ENCODE measurements at regions not wholly inside any gene's neighbourhood (a gene's known extent, or its start where the extent isn't known, plus 50 kb on each side); places are given as distances from the start of the nearest gene placed in this dataset.
"Not testable (repeated sequence)": the region's sequence is repeated elsewhere in the genome, so short reads cannot be mapped to it uniquely, and the experiment has no call there.

- no peak for DNase-seq
Observed at GRCh38 chrX:113001836-113002235, 161.2 kb upstream of the AMOT start.

GRCh38 chrX:112997991-112998390, 157.4 kb upstream of the AMOT start:
- no peak for DNase-seq

DNA sequence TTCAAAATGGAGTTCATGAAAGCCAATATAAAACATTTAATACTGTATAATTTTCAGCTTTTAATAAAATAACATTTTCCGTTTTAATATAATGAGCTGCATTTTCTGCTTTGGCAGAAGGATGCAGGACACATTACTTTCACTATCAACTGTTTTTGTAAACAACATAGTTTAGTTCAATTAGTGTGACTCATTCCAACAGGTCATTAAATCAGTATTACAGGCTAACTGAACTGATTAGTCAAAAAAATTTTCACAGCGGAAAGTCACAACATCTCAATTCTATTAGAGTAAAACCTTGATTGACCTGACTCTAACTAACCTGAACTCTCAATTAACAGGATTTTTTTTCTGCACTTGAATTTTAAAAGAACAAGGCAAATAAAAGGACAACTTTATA, 151.2 kb upstream of the AMOT start:
- no peak for DNase-seq

GRCh38 chrX:112979879-112980278, 139.2 kb upstream of the AMOT start:
- DNase-seq, result no peak

DNA sequence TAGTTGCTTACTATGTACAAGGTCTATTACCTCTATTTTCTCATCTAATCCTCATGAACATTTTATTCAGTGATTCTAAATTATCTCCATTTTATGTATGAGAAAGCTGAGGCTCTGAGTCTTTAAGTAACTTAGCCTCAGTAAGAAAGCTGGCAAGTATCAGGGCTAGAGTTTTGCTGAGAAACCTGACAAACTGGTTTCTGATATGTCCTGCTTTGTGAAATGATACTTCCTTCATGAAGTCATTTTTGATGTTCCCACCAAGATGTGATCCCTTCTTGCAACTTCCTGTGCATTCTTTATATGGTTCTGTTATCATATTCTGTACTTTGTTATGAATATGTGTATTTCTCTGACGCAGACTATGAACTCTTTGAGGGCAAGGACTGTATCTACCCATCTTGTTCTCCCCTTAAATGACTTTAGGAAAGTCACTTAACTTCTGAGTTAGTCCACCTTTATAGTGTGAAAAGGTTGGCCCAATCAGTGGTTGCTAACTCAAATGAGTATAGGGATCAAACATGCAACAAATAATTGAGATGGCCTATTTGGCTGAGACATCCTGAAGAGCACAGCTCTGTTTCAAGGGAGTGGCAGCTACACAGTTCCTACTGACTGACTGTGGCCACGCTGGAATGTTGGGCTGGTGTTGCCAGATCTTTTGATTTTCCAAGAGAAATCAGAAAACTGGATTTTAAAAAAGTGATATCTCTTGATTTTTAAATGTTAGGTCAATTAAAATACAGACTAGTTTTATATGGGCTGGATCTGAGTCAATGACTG, 127.9 kb upstream of the AMOT start:
- no peak for DNase-seq

DNA sequence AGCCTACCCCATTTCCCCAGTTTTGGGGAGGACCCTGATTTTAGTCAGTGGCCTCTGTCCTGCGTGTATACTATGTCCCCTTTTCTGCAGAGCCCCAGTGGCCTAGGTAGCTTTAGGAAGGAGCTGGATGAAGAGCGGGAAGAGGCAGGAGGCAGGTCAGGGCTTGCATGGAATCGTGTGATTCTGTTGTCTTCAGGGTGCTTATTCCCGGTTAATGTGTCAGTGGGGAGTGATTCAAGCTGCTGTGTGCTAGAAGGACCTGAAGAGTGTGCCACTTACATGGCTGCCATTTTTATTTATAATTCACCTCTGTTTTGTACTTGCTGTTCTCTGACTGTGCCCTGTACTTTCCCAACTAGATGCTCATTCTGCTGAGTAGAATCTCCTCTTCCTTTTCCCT, 127.3 kb upstream of the AMOT start:
- DNase-seq, result no peak

GRCh38 chrX:112967341-112967740, 126.7 kb upstream of the AMOT start:
- no peak for DNase-seq

- DNase-seq, result no peak
Observed at GRCh38 chrX:112961981-112962380, 121.3 kb upstream of the AMOT start.

DNA sequence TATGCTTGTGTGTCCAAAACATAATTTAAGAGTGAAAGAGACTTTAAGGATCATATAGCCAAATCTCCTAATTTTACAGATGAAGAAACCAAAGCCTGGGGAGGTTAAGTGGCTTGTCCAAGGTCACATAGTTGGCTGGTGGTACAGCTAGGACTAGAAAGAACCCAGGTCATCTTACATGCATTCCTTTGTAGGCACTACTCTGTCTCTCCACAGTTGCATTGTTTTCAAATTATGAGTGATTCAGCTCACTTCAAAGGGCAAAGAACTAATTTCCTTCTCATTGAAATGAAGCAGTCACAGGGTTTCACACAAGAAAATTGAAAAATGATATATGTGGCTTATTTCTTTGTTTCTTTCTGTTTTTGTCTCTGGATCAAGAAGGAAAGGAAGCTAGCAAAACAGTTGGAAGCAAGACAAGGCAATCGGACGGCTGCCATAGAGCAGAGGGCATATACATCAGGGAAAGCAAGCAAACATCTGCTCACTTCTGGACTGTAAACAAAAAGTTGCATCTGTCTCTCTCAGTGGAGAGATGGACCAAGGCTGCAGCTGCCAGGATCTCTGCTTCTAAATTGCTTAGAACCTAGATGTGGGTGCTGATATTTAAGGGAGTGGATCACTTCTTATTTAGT, 107.5 kb upstream of the AMOT start:
- DNase-seq, result no peak

DNA sequence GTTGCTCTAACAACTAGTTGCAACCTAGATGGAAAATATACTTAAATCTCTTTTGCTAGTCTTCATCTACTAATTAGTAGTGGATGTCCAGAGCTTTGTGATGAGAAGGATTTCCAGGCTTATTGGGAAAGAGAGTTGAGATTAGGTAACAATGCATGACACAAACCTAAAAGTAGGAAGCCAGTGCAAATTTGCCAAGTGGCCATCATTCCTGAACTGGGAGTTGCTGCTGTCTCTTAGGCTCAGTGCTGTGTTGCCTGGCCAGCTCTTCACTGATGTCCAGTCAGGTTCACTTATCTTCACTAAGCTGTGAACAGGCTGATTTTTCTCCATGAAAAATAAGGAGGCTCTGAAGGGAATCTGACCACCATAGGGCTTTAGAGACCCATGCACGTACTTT, 105.6 kb upstream of the AMOT start:
- DNase-seq, result no peak

DNA sequence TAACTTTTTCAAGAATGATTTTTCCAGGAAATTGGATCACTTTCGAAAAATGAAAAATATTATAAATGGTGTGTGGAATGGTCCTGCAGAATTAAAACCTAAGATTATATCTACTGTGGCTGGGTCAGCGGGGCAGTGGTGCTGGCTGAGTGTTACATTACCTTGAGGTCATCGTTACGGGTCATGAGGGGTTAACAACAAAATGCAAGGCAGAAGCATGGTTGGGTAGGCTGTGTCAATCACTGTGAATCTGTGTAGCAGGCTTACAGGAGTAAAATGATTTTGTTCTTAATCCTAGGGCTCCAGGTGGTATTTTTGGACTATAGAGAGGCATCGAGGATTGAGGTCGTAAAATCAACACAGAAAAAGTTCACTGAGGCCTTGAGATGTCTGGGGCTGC, 105.2 kb upstream of the AMOT start:
- no peak for DNase-seq

DNA sequence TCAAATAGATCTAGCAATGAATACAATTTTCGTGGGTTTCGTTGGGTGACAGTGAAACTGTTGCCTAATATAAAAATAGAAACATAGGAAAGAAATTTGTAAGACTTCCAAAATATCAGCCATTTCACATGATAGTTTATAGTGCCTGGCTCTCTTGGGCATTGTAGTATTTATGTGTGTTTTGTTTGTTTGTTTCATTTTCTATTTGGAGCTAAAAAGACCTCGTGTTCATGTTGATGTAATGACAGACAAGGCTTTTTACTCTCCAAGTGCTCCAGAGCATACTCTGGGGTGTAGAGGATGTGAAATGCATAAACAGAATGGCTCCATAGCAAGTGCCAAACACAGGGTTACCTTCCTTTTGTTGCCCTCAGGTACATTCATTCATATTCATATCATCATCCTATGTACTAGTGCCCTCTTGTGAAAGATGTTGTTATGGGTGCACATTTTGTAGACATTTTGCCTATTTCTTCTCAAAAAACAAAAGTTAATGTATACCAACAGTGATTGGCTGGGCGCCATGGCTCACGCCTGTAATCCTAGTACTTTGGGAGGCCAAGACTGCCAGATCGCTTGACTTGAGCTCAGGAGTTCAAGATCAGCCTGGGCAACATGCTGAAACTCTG, 100.7 kb upstream of the AMOT start:
- DNase-seq, result no peak

DNA sequence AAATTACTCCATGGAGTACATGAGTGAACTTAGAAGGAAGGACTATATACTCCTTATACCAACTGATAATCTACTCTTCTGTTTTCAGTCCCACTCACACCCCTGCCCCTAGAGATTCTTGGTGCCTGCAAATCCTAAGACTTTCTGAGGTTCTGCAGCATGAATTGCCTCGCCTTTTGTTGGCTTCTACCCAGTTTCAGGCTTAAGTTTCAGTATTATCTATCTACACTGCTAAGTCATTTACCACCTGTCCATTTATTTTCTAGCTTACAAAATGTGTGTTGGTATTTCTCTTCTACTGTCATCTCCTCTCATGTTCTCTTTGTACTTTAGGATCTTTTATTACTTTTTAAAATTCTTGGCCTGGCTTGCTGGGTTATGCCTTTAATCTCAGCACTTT, 94.4 kb upstream of the AMOT start:
- no peak for DNase-seq

DNA sequence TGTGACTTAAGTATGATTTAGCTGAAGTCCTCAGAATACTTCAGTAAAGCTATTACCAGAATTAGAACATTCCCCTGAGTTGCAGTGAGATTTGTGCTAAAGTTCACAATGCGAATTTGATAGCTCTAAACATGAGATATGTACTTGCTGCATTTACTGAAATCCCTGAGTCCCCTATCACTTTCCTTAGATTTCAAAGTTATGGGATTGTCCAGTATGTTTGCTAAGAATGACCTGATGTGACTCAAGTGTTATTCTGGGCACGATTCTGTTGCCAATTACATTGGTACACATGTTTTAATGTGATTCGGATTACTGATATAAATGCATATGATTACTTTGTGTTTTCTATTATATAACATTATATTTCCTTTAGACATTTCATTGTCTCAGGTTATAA, 91.3 kb upstream of the AMOT start:
- DNase-seq, result no peak

- DNase-seq, result no peak
Observed at GRCh38 chrX:112931478-112931877, 90.8 kb upstream of the AMOT start.

- not testable (repeated sequence) for DNase-seq
Observed at GRCh38 chrX:112923381-112923780, 82.8 kb upstream of the AMOT start.

DNA sequence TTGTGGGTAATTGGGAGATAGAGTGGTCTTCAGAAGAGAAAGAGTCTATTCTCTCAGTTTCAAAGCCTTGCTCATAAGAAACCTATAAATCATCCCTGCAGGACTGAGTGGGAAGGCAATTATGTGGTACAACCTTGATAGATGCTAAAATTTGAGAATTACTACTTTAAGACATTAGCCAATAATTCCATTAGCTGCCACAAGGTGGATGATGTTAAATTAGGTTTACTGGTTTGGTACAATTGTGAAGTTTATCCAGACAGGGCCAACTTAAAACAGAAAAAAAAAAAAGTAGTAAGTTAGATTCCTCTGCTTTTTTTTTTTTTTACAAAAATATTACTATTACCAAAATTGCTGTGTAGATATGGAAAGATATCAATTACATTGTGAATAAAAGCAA, 73.2 kb upstream of the AMOT start:
- DNase-seq, result no peak

DNA sequence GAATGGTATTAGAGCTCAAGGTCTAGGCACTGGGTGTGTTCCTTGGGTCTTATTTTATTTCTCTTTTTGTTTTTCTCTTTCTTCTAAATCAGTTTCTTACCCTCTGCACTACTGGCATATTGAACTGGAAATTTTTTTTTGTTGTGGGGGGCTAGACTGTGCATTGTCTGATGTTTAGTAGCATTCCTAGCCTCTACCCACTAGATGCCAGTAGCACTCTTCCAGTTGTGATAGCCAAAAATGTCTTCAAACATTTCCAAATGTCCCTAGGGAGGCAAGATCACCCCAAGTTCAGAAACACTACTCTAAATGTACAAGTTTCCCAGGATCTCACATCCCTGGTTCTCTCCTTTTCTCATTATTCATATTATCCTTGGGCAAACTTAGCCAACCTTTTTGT, 69.8 kb upstream of the AMOT start:
- DNase-seq, result no peak

DNA sequence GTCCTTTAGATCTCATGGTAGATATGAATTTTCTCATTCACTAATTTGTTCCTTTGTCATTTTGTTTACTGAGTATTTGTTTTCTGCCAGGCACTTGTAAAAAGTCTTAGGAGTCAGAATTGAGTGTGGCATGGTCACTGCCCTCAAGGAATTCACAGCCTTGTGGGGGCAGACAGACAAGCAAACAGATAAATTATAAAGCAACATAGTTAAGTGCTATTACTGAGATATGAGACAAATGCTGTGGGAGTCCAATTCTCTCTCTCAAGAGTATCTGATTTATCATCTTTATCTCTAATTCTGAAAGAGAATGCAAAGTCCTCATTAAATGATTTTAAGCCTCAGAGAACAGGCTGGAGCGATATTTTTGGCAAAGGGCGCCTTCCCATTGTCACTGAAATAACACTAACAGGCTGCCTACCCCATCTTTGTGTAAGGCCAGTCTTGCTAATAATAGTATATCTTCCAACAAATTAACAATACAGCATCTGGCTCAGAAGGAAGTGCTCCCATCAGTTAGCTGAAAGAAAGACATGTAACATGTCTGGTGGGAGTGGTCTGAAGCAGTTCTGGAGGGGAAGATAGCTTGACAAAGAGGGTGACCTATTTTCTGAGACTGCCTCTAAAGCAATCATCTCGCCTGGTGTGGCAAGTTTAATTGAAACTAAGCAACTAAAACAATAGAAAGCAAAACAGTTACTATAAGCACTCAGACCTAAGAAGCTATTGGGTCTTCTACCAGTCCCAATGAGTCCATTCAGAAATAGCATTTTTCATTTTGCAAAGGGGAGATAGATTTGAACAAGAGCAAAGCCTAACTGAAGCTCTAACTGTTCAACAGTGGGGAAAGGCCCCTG, 61.5 kb upstream of the AMOT start:
- DNase-seq, result no peak

GRCh38 chrX:112896051-112896450, 55.4 kb upstream of the AMOT start:
- DNase-seq, result no peak

Measured in NCI-H1092 treated with DMSO at 0.1 percent for 48 hours (cell line).